Kasumi-1 (cell line): ENCODE measurements at regions not wholly inside any gene's neighbourhood (a gene's known extent, or its start where the extent isn't known, plus 50 kb on each side); places are given as distances from the start of the nearest gene placed in this dataset.
"Not testable (repeated sequence)": the region's sequence is repeated elsewhere in the genome, so short reads cannot be mapped to it uniquely, and the experiment has no call there.

Experiments
- DNase-seq, 2 experiments: peaks; one replicate each; lab custom pipeline; 2025; lab: John Stamatoyannopoulos, UW

GRCh38 chr11:23866641-23867040 is 630.2 kb upstream of the LUZP2 start:
- DNase-seq = no peak

GRCh38 chr11:23869671-23870070 is 627.2 kb upstream of the LUZP2 start:
- DNase-seq = no peak

- no peak for DNase-seq
These were observed 623.4 kb upstream of the LUZP2 start for GRCh38 chr11:23873406-23873805.

GRCh38 chr11:23875176-23875850 is 621.5 kb upstream of the LUZP2 start:
- DNase-seq = no peak

GRCh38 chr11:23883426-23884048 is 613.3 kb upstream of the LUZP2 start:
- DNase-seq = not testable (repeated sequence)

GRCh38 chr11:23884341-23884740 is 612.5 kb upstream of the LUZP2 start:
- no peak for DNase-seq

GRCh38 chr11:23885801-23886200 is 611.1 kb upstream of the LUZP2 start:
- no peak for DNase-seq

GRCh38 chr11:23887122-23887521 is 609.7 kb upstream of the LUZP2 start:
- DNase-seq = not testable (repeated sequence)

GRCh38 chr11:23893126-23893525 is 603.7 kb upstream of the LUZP2 start:
- DNase-seq = no peak

- DNase-seq = no peak
These were observed 599.2 kb upstream of the LUZP2 start for GRCh38 chr11:23897453-23898286.

GRCh38 chr11:23903044-23903704 is 593.7 kb upstream of the LUZP2 start:
- no peak for DNase-seq

GRCh38 chr11:23919455-23919854 is 577.4 kb upstream of the LUZP2 start:
- DNase-seq = no peak

GRCh38 chr11:23923357-23923756 is 573.5 kb upstream of the LUZP2 start:
- DNase-seq = no peak

GRCh38 chr11:23924226-23924625 is 572.6 kb upstream of the LUZP2 start:
- no peak for DNase-seq

- no peak for DNase-seq
These were observed 565.4 kb upstream of the LUZP2 start for GRCh38 chr11:23931443-23931842.

GRCh38 chr11:23932485-23932898 is 564.4 kb upstream of the LUZP2 start:
- DNase-seq = no peak

GRCh38 chr11:23933721-23934120 is 563.1 kb upstream of the LUZP2 start:
- peak; percentile 27 for DNase-seq

GRCh38 chr11:23934671-23935270 is 562.1 kb upstream of the LUZP2 start:
- not testable (repeated sequence) for DNase-seq

GRCh38 chr11:23942117-23942815 is 554.6 kb upstream of the LUZP2 start:
- DNase-seq = not testable (repeated sequence)

- DNase-seq = no peak
These were observed 551.9 kb upstream of the LUZP2 start for GRCh38 chr11:23944923-23945322.

GRCh38 chr11:23947883-23948282 is 549.0 kb upstream of the LUZP2 start:
- DNase-seq = no peak
